SH-SY5Y (cell line): ENCODE measurements at regions not wholly inside any gene's neighbourhood (a gene's known extent, or its start where the extent isn't known, plus 50 kb on each side); places are given as distances from the start of the nearest gene placed in this dataset.

Source experiments
- GATA2 ChIP-seq: IDR thresholded peaks from 2 replicates; pipeline ENCODE4 v1.6.1; 2011; ENCODE audit warnings: mild to moderate bottlenecking, low read depth, low read length
- GATA3 ChIP-seq: IDR thresholded peaks from 2 replicates; pipeline ENCODE4 v1.6.1; 2011; ENCODE audit warnings: low read depth, mild to moderate bottlenecking, low read length, moderate library complexity

GRCh38 chr5:89277816-89278215 is 394.8 kb upstream of the MEF2C start:
- TF ChIP-seq GATA2 = no peak
- TF ChIP-seq GATA3 = no peak
